Germinal center (tissue), 1 donor: ENCODE measurements at regions not wholly inside any gene's neighbourhood (a gene's known extent, or its start where the extent isn't known, plus 50 kb on each side); places are given as distances from the start of the nearest gene placed in this dataset.
"Not testable (repeated sequence)": the region's sequence is repeated elsewhere in the genome, so short reads cannot be mapped to it uniquely, and the experiment has no call there.

Source experiments
- DNase-seq: peaks from one replicate; pipeline ENCODE4 v3.0.0; 2012; ENCODE audit warnings: mixed read lengths, low spot score

DNA sequence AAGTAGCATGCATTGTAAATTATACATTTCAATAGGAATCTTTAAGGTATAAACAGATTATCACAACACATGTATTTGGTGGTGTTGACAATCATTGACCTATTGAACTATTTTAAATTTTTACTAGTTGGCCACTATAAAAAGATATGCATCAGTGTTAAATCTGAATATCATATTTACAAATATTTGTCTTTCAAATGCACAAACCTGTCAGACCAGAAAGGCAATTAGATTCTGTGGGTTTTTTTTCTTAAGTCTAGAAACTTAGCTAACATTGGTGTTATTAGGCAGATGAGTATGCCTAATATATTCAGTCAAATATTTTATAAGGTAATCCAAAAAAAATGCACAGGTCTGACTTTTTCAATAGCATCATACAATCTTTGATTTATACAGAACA is 241.4 kb upstream of the DGKB start:
- no peak for DNase-seq

DNA sequence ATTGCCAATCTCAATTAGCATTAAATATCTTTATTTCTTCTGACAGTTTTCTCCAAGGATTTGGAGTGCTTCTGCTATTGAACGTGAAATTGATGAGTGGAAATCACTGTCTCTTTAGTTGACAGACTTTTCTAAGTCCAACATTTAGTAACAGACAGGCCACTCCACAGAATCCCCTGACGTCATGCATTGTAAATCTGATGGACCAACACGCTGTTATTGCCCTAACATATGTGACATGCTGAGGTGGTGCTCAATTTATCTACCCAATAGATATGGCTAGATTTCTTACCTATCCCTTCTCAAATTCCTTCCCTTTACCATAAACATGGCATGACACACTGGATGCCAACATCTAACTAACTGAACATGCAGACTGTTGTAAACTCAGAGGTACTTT is 240.6 kb upstream of the DGKB start:
- DNase-seq, result no peak

DNA sequence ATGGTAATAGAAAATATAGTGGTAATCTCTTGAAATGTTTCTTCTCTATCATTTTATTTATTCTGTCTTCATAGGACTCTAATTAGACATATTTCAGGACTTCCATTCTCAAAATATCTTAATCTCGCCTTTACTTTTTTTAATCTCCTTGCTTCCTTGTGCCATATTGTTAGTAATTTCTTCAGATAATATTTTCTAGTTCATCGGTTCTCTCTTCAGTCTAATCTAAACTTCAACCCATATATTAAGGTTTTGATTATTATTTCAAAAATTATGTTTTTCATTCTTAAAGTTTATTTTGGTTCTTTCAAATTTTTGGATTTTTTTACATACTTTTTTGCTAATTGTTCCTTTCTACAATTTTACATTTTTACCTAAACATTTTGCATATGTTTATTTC is 237.9 kb upstream of the DGKB start:
- DNase-seq, result no peak

DNA sequence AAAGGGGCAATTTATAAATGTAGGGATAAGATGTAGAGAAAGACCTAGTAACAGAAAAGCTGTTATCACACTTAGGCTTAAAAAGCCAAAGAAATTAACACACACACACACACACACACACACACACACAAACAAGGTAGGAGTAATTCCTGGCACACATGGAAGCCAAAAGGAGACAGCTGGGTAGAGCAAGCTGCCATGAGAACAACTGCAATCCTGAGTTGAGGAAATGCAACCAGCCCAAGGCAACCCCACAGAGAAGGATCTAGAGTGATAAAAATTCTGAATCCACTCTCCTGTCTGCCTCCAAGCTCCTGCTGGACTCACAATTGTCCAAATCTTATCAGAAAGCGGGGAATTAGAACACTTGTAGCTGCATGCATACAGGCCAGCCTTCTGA is 229.1 kb upstream of the DGKB start:
- DNase-seq, result no peak

DNA sequence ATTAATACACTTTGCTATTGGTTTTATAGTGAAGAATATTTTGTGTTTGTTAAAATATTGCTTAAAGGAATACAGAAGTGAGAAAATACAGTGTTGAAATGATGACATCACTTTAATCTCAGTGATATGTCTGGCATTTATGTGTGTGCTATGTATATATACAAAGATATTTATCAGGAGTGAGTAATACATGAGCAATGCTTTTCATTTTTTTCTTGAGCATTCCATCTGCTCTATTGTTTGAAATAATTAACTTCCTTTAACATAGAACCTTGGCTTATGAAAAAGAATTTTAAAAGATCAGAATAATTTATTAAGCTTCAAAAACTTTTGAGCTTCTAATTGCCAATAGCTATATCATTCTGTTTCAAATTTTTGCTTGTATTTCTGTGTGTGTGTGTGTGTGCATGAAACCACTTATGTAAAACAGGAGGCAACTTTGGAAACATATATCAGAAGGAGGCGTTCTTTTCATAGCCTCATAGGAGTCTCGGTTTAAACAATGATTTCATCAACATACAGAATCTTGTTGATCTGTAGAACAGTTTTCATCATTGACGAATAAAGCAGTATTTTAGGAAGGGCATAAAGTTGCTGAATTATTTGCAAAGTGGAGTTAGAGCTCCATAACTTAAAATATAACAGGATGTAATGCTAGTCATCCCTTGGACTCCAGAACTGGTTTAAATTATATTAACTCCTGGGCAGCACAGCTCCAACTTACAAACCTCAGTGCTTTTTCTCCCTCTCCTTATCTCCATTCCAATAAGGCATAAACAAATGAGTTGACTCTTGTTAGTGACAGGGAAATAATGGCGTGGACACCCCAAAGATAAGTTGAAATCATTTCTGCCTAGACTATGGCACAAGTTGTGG is 228.4 kb upstream of the DGKB start:
- DNase-seq, result no peak

DNA sequence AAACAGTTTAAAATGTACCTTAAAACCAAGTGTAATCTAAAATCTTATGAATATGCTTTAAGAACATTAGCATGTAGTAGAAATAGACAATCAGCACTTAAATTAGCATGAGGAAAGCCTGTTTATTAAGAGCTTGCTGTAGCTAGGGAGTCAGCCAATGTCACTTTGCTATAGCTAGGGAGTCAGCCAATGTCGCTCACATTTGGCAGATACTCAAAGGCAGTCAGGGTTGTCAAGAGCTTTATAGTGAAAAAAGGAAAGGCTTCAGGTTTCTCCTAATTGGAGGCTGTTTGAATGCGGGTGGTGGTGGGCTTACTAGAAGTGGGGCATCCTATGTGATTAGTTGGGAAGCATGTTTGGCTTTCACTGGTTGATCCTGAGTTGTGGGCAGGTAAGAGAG is 226.2 kb upstream of the DGKB start:
- no peak for DNase-seq

DNA sequence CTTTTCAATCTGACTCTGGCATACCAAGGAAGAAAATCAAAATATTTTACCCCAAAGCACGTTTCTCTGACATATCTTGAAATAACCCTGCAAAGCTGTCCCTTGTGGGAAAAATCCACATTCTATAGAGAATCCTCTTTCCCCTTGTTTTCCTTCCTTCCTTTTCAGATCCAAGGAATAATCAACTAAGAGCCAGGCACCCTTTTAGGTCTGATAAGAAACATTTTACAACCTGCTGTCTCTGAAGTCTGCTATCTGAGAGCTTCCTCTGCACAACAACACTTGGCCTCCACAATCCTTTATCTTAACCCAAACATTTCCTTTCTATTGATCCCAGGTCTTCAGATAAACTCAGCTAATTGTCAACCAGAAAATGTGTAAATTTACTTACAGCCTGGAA is 224.1 kb upstream of the DGKB start:
- DNase-seq, result not testable (repeated sequence)

DNA sequence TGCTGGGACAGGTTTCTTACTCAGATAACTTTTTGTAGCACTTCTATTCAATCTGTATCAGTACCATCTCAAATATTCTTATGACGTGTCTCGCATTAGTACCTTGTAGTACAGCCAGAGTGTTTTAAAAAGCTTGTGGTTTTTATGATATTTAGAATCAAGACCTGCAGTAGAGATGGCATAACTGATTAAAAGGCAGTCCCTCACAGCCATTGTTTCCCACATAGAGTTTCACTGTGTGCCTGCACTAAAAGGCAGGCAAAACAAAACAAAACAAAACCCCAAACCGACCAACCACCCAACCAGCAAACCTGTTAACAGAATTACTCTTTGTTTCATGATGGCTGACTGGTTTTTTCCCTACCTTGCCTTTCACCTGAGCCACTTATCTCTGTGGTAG is 221.3 kb upstream of the DGKB start:
- no peak for DNase-seq

DNA sequence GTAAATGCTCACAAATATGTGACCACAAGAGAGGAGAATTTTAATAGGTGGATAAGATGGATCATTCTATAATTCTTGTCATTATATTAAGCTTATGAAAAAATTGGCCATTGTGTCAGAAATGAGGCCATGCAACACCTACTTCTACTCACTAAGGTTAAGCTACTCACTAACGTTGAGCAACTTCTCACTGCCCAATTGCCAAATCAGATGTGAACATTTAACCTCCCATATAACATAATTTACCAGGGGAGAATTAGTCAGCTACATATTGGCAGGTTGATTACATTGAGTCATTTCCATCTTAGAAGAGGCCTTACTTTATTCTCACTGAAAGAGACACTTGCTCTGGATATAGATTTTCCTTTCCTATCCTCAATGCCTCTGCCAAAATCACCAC is 211.2 kb upstream of the DGKB start:
- DNase-seq, result no peak

DNA sequence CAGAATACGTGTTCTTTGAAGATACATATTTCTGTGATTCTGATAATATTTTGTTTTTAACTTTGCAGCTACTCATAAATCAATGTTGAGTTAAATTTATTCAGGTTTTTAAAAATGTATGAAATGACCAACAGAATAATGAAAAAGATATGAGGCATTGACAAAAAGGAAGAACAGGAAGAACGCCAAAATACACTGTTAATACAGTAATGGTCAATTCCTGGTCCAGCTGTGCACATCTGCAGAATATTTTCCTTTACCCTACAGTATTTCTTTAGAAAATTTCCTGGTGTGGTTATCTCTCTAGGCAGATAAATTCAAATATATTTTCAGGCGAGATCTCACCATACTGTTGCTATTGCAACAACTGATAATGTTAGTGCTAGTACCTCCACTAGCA is 203.2 kb upstream of the DGKB start:
- no peak for DNase-seq

DNA sequence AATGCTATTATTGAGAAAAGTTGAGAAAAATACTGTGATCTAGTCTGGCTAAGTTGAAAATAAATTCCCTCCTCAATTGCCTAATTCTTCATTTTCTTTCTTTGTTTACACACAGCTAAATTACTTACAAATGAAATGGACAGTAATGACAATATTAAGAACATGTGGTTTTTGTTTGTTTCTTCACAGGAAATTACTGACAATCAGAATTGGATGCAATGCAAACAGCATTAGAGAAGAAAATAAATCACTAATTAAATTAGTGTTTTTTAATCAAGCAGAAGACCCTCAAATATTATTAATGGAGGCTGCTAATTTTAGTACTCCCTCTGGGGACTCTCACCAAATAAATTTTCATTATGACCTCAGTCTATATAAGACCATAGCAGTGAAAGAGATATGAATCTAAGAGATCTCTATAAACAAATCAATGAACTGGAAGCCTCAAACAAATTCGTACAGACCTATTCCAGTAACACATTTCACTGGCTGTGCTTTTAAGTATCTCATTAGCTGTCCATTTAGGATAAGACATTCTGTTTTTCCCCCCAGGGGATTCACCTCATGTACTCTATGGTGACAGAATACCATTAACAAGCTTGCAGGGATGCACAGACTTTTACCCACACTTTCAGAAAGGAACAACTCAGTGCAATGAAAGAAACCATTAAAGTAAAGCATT is 202.0 kb upstream of the DGKB start:
- no peak for DNase-seq

DNA sequence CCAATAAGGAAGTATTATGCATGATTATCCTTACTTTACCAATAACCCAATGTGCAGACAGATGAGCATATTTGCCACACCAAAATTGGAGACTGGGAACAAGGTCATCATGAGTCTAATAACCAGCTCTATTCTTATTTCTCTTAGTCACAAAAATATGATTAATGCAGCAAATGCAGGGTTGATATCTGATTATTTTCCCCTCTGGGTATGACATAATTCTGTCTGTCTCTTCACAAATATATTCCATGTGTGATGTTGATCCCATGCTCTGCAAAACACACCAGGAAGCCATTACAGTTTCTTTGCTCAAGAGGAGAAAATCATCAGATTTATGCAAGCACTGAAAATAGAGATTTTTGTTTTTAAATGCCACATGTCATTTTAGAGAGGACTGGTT is 196.5 kb upstream of the DGKB start:
- DNase-seq, result no peak

DNA sequence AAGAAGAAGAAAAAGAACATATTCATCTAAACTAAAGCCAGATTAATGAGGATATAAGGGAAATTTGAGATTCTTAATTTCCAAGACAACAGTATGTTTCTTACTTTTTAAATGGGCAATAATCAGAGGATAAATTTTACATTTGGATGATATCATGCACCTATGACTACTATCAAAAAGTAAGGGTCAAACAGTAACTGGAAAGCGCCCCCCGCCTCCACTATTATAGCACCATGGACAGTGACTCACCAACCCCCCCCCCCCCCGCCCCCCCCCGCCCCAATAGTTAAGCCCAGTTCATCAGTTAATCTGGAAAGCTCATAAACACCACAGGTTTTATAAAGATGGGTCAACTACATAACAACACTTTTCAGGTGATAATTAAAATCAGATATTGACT is 194.3 kb upstream of the DGKB start:
- DNase-seq, result no peak

DNA sequence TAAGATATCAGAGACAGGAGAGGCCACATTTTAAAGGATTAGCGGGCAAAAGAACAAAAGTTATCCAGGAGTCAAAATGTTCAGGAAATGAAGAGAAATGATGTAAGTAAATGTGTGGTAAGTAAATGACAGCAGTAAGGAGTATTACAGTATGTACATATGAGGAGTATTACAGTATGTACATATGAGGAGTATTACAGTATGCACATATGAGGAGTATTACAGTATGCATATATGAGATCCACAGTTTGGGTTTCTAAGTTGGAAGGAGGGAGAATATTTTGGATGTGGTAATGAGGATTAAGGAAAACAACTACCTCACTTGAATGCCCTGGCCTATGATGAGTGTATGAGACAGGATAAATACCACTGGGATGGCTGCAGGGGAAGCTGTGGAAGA is 192.4 kb upstream of the DGKB start:
- DNase-seq, result no peak

DNA sequence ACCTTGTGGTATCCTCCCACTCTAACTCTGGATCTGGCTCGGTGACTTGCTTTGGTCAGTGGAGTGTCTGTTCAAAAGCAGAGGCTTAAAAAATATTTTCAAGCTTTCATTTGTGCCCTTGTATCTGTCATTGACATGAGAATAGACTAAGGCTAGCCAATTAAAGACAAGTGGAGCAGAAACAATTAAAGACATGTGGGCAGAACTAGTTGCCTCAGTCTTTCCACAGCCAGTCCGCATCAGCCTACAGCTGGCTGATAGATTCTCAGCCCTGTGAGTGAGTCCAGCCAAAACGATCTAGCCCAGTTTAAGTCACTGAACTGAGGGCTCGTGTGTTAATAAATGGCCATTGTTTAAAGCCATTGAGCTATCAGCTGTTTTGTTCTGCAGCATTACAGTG is 185.2 kb upstream of the DGKB start:
- no peak for DNase-seq

DNA sequence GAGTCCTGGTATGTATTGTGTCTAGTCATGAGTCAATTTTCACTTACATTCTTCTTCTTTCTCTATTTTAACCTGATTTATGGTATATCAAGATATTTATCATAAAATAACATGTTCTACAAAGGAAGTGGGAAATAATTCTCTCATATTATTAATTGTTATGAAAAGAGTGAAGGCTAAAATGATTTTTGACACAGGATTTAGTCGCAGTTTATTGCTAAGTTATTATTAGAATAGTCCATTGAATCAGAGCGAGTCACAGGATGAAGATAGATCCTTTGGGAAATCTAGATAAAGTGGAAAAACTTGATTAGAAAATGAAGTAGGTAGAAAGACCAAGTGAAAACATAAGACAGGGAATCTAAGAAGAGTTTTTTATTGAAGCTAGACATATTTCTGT is 184.3 kb upstream of the DGKB start:
- DNase-seq, result no peak

DNA sequence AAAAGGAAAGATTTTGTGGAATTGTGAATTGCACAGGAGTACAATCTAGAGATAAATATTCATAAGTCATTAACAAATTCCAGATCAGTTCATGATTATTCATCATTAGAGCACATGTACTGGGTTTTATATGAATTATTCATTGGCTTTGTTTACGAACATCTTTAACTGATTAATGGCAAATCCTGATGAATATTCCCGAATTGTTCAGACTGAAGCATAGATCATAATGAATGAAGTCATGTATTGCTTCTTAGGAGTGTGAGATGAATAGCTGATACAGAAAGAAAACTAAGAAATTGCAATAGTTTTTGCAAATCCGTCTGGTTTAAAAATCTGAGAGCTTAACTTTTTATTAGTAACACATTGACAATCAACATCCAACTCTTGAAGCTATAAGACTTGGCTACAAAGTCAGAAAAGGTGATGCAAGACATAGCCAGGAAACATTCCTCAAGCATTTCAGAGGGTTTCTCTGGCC is 183.6 kb upstream of the DGKB start:
- DNase-seq, result no peak

DNA sequence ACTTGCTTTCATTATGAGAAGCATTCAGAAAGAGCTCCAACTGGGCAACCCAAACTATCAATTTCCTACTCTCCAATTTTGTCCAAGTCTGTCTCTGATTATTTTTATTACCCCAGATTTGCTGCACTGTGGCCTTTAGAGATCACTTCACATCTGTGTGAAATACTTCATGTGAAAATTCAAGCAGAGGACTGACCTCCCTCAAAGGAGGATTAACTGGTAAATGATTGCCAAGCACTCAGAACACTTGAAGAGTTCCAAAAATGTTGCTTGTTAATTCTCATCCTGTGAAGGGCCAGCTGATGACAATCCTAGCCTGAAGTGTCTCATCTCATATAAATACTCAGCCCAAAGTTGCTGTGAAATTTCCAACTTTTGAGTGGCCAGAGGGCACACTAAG is 182.8 kb upstream of the DGKB start:
- DNase-seq, result no peak

DNA sequence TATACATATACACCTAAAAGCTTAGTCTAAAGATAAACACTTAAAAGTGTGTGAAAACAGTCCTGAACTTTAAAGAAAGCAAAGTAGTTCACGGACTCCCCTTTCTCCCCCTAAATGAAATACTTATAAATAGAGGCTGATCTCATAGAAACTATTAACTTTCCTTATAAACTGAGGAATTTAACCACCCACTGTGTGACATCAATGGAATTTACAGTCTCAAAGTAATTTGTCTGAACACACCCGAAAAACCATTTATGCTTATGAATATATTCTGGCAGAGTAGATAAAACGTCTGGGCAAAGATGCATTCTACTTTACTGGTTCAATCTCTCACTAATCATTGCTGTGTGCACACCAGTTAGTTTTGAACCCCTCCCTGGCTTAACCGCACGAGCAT is 181.8 kb upstream of the DGKB start:
- no peak for DNase-seq

DNA sequence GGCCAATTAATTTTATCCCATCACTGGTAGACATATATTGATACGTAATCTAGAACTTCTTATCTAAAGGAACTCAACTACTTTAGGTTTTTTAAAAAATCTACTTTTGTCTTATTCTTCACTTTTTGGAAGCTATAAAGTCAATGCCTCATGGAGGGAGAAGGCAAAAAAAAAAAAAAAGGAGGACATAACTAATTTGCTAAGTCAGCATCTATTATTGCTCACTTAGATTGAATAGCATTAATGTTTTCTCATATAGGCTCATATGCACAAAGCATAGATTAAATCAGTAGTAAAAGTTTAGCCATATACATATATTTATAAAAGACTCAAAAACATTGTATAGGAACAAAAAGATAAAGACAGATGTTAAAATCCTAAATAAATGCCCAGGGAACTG is 179.3 kb upstream of the DGKB start:
- no peak for DNase-seq

DNA sequence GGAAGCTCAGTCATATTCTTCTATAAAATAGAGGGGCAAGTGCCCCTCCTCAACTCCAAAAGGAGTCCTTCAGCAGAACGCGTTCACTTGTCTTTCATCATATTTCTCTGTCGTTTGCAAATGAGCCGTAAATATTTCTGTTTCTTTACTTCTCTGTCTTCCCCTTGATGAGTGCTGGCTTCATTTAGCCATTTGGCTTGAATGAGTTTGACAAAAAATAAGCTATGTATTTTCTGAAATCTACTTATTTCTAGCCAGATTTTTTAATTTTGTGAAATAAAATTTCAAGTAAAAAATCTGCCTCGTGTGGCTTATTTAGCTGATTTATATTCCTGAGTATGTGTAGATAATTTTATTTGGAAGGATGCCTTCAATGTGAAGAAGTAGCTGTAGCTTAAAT is 170.8 kb upstream of the DGKB start:
- DNase-seq, result no peak

DNA sequence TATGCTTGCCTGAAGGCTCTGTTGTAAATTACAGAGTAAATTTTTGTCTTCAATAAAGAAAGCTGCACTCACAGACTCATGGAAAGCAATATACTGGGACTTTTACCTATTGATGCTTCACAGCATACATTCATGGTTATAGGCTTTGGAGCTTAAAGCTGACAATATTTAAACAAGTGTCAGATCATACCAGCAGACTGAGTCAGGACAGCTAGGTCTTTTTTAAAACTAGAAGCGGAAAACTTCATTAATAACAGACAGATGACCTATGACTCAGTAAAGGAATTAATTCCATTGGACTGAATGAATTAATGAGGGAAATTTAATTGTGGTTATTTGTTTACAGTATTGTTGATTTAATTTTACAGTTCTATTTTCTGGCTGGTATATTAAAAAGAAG is 165.8 kb upstream of the DGKB start:
- DNase-seq, result no peak

DNA sequence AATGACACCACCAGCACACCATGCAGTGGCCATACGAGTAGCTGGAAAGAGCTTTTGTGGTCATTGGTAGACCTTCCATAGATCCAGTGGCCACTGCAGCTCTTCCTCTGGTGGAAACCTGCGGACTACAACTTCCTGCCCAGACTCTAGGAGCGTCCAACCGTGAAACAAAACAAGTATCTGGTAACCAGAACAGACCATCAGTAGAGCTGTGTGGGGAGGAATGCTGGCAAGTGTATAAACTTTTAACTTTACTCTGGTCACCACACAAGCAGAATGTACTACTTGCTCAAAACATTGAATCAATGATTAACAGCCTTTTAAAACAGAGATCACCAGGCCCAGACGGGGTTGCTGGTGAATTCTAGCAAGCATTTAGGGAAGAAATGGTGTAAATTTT is 154.7 kb upstream of the DGKB start:
- DNase-seq, result no peak

DNA sequence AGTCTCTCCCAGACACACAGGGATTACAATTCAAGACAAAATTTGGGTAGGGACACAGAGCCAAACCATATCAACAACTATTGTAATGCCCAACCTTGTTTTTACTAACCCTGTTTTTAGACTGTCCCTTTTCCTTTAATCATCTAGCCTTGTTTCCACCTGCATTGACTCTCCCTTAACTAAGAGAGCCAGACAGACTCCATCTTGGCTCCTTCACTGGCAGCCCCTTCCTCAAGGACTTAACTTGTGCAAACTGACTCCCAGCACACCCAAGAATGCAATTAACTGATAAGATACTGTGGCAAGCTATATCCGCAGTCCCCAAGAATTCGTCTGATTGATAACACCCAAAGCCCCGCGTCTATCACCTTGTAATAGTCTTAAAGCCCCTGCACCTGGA is 151.8 kb upstream of the DGKB start:
- DNase-seq, result not testable (repeated sequence)
